HK-2 (cell line): ENCODE measurements at regions not wholly inside any gene's neighbourhood (a gene's known extent, or its start where the extent isn't known, plus 50 kb on each side); places are given as distances from the start of the nearest gene placed in this dataset.
"Not testable (repeated sequence)": the region's sequence is repeated elsewhere in the genome, so short reads cannot be mapped to it uniquely, and the experiment has no call there.

Source experiments
- DNase-seq: peaks from one replicate; pipeline ENCODE4 v3.0.0-alpha.2; 2018; ENCODE audit not compliant: unreplicated experiment

DNA sequence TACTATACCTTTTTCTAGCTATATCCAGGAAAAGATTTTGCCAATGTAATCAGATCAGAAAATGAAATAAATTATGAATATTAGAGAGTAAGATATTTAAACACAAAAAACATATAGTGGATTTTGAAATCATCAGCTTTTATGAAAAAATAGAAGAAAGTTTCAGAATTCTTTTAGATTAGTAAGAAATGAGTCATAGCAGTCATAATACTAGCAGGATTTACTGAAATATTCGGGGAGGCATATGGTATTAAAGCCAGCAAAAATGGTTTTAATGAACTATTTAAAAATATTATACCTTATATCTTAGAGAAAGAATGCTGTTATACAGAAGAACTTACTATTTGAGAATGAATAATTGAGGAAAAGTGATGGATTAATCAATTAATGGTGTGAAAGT lies 303.6 kb upstream of the NUDT12 start:
- DNase-seq: no peak

DNA sequence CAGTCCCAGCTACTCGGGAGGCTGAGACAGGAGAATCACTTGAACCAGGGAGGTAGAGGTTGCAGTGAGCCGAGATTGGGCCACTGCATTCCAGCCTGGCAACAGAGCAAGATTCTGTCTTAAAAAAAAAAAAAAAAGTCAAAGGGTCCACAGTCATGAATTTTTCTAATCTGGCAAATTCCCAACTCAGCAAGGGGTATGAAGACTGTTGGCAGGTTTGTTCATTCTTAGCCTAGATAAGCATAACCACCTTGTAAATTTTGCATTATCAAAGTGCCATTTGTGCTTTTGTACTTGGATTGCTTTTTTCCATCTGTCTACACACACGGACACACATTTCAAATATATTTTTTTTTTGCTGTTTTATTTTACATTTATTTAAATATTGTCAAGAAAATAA lies 299.8 kb upstream of the NUDT12 start:
- no peak for DNase-seq

DNA sequence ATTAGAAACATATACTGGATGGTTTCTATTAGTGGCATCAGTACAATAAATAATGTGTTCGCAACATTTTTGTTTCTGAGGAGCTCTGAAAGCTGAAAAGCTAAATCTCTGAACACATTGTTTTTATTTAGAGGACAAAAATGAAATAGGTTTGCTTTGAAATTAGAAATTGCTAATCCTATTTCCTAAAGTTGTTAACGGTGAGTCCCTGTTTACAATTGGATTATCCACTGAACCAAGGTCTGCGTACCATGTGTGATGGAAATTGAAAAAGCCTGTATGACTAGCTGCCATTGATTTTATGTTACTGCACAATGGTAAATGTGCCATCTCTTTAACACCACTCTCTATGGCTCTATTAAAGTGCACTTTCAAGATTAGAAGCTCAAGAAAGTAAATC lies 297.7 kb upstream of the NUDT12 start:
- DNase-seq: no peak

DNA sequence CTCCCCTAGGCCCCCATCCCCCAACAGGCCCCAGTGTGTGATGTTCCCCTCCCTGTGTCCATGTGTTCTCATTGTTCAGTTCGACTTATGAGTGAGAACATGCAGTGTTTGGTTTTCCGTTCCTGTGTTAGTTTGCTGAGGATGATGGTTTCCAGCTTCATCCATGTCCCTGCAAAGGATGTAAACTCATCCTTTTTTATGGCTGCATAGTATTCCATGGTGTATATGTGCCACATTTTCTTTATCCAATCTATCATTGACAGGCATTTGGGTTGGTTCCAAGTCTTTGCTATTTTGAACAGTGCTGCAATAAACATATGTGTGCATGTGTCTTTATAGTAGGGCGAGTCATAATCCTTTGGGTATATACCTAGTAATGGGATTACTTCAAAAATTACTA lies 295.8 kb upstream of the NUDT12 start:
- DNase-seq: not testable (repeated sequence)

DNA sequence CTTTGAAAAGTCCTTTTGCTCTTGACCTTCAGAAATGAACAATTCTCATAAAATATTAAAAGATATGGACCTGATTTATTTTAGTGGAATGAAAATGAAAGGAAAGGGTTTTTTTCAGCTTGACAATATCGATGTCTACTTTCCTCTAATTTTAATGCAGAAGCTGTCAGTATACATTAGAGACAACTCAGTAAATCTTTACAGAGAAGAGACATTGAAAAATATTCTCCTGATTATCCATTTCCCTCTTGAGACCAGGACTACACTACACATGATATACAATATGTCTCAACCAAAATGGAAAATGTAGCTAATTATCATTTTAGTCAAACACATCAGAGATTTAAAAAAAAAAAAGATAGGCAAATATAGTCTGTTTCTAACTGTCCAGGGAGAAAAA lies 288.5 kb upstream of the NUDT12 start:
- no peak for DNase-seq

DNA sequence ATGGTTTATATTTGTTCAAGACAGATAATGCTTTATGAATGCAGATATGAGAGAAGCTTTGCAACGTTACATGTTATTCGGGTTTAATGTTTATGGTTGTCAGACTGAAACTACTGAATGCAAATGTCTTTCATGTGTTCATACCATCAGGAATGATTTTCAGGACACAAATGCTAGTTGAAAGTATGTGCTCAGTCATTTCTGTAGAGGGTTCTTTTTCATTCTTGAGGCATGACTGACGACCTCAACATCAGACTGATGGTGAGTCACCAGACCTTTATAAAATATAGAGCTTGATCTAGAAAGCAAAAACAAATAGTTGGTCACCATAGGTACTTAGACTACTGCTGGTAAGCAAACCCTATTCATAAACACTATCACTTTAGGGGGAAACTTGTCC lies 287.3 kb upstream of the NUDT12 start:
- no peak for DNase-seq

DNA sequence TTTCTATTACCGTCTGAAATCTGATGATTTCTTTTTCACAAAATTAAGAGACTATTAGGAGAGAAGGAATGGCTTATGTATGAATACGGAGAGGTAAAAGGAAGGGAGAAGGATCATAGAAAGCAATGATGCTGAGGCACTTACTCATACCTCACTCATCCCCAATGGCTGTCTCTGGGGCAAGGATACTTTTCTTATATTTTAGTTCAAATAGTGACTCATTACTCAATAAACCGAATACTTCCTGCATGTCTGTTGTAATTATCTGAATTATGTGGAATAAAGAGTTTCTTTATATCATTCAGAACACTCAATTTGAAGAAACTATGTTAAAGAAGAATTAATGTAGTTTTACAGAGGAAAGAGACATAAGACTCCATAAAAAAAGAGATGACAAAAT lies 284.5 kb upstream of the NUDT12 start:
- no peak for DNase-seq

DNA sequence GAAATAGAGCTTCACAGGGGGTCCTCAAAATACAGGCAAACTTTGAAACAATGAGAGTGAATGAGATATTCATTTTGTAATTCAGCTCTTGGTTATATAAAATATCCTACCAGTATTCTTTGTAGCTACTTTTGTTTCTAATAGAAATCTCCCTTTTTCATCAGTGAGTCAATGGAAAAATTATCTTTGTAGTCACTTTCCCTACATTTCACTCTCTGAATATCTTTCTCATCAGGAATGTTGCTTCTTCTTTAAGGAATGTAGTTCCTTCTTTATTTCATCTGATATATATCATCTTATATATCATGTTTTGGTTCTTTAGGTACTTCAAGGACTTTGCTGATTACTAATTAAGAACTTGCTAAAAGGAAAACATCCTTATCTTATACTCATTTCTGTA lies 280.3 kb upstream of the NUDT12 start:
- no peak for DNase-seq

DNA sequence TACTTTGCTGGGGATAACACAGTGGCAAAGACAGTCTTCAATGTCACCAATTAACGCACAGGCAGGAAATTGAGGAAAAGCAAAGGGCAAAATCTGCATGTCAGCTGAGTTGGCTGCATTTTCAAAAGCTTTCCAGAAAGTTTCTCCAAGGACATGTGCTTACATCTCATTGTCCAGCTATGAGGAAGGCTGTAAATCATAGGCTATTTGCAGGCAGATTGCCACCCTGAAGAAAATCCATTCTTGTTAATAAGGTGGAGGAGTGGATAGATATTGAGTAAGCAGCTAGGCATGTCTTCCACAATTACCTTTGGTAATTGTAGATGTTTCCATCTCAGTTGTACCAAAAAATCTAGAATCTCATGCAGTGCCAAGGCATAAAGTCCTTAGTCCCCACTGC lies 278.0 kb upstream of the NUDT12 start:
- no peak for DNase-seq

DNA sequence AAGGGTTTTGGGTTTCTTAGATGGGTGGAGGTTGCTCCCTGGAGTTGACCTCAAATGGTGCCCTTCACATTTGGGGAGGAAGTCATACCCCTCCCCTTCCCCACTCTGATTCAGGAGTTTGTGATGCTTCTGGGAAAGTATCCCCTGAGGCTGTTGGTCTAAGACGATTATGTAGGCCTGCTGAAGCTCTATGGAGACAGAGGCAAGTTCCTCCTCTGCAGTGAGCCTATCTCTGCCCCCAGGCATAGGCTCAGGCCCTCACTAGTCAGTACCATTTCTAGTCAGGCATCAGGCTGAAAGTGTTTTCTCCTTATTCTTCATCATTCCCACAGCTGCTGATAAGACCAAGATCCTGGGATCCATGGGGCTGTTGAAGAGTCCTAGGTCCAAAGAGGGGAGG lies 271.6 kb upstream of the NUDT12 start:
- no peak for DNase-seq

DNA sequence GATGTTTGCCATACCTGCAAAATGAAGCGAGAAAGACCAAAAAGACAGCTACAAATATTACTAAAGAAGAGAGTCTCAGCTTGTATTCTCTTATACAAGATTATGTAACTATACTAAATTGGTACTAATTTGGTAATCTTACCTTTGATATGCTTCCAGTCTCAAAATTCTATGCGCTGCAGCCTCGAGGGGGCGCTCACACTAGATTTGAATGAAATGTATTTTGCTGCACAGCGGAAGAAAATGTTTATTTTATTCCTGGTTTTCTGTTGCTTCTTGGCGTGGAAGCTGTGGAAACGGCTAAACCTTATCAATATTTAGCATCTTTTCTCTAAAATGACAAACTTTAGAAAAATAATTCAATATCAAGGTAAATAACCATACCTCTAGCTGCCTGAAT lies 267.0 kb upstream of the NUDT12 start:
- no peak for DNase-seq

DNA sequence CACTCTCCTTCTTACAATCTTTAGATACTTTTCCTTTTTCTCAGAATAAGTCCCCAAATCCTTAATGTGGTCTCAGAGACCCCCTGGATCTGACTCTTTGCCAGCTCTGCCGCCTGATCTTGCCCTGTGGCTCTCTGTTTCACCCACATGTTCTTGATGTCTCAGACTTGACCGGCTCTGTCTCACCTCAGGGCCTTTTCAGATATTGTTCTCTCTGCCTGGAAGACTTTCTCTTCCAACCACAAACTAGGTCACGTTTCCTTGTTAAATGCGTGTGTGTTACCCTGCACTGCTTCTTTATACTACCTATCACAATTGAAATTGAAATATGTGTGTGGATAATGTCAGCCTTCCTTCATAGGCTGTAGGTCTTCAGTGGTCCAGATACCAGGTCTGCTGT lies 265.4 kb upstream of the NUDT12 start:
- DNase-seq: no peak

DNA sequence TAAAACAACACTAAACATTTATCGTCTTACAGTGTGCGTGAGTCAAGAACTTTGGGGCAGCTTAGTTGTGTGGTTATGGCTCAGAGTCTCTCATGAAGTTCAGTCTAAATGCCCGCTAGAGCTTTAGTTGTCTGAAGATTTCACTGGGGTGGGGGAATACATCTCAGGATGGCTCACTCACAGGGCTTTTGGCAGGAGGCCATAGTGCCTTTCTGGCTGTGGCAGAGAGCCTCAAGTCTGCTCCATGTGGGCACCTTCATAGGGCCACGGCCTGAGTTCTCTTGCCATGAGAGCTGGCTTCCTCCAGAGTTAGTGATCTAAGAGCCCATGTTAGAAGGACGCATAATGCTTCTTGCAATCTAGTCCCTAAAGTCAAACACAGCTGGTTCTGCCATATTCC lies 258.8 kb upstream of the NUDT12 start:
- DNase-seq: no peak

DNA sequence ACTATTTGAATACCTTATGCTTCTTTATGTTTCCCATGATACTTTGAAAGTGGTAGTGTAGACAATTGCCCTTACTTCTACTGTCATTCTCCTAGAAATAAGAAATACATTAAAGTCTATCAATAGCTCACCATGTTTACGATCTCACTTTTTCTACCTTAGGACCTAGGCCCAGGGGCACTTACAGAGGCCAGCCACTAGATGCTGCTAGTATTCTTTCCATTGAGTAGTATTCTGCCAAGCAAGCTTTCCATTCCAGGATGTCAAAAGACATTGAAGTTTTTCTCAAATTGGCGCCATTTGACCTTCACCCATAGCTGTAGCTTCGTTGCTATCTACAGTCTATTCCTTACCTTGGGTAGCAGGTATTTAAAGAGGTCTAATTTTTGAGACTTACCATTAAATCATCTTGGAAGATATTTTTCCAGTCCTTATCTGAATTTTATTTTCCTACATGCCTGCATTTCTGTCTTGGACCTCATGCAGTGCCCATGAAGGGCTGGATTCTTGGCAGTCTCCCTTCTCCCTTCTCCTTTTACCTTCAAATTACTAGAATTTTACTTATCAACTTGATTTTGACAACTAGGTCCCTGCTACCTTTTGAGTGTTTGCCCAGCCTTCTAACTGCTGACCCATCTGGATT lies 246.0 kb upstream of the NUDT12 start:
- peak; percentile 32 for DNase-seq

DNA sequence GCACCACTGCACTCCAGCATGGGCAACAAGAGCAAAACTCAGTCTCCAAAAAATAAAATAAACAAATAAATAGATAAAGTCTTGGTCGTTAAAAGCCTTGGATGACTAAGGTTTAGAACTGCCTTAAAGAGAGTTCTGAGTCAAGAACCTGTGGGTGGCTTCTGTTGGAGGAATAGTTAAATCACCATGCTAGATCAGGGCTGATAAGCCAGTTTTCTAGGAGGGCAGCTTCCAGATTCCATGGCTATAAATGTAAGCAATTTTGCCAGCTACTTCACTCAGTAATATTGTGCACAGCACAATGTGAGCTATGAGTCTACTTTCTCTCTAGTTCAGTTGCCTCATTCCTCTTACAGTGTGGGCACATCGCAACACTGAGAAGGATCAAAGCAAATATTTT lies 242.1 kb upstream of the NUDT12 start:
- no peak for DNase-seq

DNA sequence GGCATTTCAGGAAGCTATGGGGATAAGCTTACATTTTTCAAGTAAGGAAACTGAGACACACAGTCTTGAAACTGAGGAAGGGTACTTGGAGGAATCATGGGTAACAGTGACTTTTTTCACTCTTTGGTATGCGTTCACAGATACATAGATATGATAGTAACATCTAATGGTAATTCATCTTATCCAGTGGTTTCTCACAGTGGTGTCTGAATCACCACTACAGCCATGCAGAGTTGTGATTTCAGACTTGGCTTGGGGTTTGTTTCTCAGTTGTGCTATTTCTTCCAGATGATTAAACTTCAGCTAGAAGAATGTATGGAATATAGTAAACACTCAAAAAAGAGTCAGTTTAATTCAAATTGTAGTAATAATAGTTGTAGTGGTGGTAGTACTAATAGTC lies 239.1 kb upstream of the NUDT12 start:
- no peak for DNase-seq

DNA sequence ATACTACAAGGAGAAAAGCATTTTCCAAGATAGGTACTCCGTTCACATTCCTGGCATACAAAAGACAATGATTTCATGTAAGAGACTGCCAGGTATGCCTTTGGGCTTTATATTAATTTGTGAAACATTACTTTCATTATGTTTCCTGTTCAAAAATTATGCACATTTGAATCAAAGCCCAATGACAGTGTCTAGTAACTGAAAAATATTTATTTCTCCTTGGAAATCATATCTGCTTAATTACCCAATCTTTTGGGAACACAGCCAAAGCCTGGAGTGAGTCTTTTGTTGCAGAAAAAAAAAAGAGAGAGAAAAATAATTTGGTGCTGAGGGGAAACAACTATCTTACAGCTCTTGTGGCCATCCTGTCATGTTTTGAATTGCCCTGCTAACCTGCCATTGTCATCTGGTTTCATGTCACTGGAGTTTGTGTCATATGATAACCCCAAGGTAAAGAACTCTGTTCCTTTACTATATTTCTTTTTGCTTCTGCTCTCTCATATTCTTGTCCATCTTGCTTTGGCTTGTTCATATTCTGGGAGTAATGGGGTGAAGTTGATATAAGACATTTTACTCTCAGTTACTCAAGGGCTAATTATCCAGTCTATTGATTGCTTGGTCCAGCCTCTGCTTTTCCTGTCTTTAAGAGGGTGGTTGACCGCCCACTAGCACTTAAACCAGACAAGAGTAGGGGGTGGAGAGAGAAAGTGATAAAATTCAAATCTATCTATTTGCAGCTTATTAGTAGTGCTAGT lies 238.3 kb upstream of the NUDT12 start:
- DNase-seq: no peak

DNA sequence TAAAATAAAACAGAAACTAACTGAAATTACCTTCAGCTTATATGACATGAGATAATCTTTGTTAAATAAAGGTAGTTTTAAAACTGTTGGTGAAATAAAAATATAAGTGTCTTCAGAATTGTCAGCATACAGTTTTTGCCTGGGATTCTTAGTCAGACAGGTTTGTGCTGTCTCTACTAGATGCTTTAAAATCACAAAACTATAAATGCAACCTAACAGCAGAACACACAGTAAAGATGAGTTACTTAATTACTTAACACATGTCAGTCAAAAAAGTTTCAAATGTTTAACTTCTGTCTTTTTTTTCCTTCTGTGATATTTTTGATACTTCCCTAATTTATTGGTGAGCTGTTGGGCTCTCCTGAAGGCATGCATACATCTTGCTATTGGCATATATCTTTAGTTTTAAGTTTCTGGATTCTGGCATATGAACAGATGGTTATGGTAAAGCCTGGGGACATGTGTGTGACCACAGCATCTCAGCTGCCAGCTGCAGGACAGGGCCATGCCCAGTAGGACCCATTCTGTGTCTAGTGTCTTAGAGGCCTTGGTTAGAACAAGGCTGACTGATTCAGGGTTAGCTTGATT lies 231.1 kb upstream of the NUDT12 start:
- no peak for DNase-seq

DNA sequence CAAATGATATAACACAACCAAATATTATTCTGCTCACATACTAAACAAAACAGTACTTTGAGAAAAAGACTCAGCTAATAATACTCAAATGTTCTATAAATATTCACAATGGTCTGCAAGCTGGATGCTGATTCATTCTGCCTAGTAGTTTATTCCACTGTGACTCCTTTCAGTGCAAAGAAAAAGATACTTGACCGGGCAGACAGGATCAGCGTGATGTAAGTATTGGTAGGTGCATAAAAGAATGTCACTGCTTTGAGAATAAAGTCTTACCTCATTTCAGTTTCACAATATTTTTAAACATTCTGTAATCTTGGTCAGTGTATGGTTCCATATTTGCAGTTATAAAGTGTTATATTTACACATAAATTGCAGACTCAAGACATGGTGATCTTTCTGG lies 223.0 kb upstream of the NUDT12 start:
- DNase-seq: no peak

DNA sequence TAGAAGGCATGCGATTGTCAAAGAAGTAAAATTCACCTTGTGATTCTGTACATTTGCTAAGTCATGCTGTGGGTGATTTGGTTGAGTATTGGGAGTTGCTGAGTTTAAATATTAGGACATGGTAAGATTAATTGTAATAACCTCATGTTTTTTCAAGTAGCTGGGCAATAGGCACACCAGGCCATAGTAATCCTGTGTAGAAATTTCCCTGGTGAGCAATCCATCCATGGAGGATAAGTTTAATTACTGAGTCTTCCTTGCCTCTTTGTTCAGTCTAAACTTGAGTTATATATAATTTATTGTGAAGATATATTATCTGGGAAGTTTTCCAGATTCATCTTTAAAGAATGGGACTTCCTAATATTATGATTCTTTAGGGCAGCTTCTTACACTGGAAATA lies 221.1 kb upstream of the NUDT12 start:
- no peak for DNase-seq

DNA sequence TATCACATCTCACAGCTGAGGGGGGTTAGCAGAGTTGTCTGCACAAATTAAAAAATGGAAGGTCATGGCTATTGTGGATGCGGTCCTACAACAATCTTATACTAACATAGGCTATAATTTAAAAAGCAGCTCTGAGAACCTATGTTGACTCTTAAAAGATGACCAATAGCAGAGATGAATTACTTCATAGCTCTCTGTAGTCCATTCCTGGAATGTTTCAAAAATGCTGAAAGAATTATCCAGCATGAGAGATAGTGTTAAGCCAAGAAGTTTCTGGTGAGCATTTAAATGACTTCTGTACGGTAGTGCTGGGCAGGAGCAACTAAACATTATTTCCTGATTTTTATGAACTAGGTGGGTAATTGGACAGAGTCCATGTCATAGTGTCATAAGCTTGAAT lies 218.2 kb upstream of the NUDT12 start:
- no peak for DNase-seq

DNA sequence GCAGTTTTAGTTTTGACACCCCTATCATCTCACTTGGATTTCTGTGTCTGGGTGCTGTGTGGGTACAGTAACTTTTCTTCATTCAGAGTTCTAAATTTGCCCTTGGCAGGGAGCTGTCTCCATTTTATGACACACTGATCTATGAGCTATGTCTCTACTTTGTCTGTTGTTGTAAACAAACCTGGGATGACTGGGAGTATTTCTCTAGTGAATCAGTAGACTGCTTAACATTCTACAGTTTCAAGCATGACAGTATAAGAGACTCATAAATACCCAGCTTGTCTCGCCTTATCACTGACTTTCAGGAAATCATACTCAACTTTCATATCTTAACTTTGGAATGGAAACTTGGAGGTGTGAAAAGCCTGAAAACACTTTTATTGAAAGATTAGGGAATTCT lies 212.1 kb upstream of the NUDT12 start:
- DNase-seq: no peak

DNA sequence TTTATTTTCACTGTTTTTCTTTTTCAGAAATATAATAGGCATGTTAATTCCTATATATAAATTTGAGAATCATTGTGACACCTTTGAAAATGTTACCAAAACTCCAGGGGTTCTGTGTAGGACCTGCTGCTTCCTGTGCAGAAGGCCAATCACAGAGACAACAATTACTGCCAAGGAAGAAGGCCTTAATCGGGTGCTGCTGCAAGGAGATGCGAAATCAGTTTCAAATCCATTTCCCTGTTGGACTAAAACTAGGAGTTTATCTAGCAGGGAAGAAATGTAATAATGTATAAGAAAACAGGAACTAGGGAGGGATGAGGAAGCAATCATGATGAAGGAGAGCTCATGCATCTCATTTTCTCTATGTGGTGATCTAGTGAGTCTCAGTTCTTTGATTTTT lies 209.7 kb upstream of the NUDT12 start:
- DNase-seq: no peak

DNA sequence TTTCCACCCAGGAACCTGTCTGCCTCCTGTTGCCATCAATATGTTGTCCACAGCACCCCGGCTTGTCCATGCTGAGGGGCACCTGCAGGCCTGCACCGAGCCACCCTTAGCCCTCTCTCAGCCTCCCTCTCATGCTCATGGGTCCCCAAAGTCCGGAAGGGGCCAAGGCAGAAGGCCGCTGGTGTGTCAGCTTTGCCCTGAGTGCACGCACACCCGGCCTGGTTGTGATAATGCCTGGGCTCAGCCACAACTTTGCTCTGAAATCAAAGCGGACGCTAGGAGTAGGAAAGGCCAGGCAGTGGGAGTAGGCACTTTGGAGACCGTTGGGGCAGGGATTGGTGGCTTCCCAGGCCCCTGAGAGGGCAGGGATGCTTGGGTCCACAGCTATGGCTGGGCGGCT lies 201.8 kb upstream of the NUDT12 start:
- DNase-seq: no peak
